Smooth muscle cell (in vitro differentiated cells): ENCODE measurements at regions not wholly inside any gene's neighbourhood (a gene's known extent, or its start where the extent isn't known, plus 50 kb on each side); places are given as distances from the start of the nearest gene placed in this dataset.

Source experiments
- DNase-seq: peaks from one replicate; lab custom pipeline; 2025; ENCODE audit not compliant: unreplicated experiment; lab: John Stamatoyannopoulos, UW
- H2AFZ ChIP-seq: fragments of 200-600 bp; sonication (generic); 2 replicates; pipeline ENCODE4 v1.6.0; 2016; ENCODE audit warnings: antibody characterized with exemption, low read depth, mild to moderate bottlenecking
- H3F3A ChIP-seq: fragments of 200-600 bp; sonication (generic); 2 replicates; pipeline ENCODE4 v1.6.0; 2017; ENCODE audit warnings: antibody characterized with exemption, low read depth
- H3K27ac ChIP-seq: fragments of 200-600 bp; sonication (generic); 2 replicates; pipeline ENCODE4 v1.5.1; 2016; ENCODE audit warnings: low read depth, mild to moderate bottlenecking
- H3K27me3 ChIP-seq: fragments of 200-600 bp; sonication (generic); 2 replicates; pipeline ENCODE4 v1.6.1; 2016; ENCODE audit warnings: low read depth, mild to moderate bottlenecking
- H3K36me3 ChIP-seq: fragments of 200-600 bp; sonication (generic); 2 replicates; pipeline ENCODE4 v1.5.1; 2016; ENCODE audit warnings: low read depth
- H3K4me1 ChIP-seq: fragments of 200-600 bp; sonication (generic); 2 replicates; pipeline ENCODE4 v1.5.1; 2016; ENCODE audit warnings: low read depth
- H3K4me2 ChIP-seq: fragments of 200-600 bp; sonication (generic); 2 replicates; pipeline ENCODE4 v1.6.0; 2016; ENCODE audit warnings: mild to moderate bottlenecking
- H3K4me3 ChIP-seq: fragments of 200-600 bp; sonication (generic); 2 replicates; pipeline ENCODE4 v1.5.1; 2016; ENCODE audit warnings: mild to moderate bottlenecking
- H3K79me2 ChIP-seq: fragments of 200-600 bp; sonication (generic); 2 replicates; pipeline ENCODE4 v1.6.0; 2016; ENCODE audit warnings: low read depth, mild to moderate bottlenecking
- H3K9ac ChIP-seq: fragments of 200-600 bp; sonication (generic); 2 replicates; pipeline ENCODE4 v1.6.0; 2016; ENCODE audit warnings: low read depth
- H3K9me3 ChIP-seq: fragments of 200-600 bp; sonication (generic); replicated peaks from 2 replicates; pipeline ENCODE4 v1.5.1; 2016; ENCODE audit warnings: low read depth
- H4K20me1 ChIP-seq: fragments of 200-600 bp; sonication (generic); 2 replicates; pipeline ENCODE4 v1.6.0; 2016; ENCODE audit warnings: low read depth
- WGBS: methylation state at CpG from one replicate; pipeline ENCODE4 v1.1.7; 2016; ENCODE audit warnings: low lambda C conversion rate; 5-methylcytosine and 5-hydroxymethylcytosine counted together
- TF ChIP-seq, protein P1 (sequence below): fragments of 200-600 bp; sonication (generic); IDR thresholded peaks from 2 replicates; pipeline ENCODE4 v1.5.1; 2017; ENCODE audit warnings: borderline replicate concordance, mild to moderate bottlenecking, antibody characterized with exemption; ENCODE audit not compliant: insufficient read depth, poor library complexity, severe bottlenecking

DNA sequence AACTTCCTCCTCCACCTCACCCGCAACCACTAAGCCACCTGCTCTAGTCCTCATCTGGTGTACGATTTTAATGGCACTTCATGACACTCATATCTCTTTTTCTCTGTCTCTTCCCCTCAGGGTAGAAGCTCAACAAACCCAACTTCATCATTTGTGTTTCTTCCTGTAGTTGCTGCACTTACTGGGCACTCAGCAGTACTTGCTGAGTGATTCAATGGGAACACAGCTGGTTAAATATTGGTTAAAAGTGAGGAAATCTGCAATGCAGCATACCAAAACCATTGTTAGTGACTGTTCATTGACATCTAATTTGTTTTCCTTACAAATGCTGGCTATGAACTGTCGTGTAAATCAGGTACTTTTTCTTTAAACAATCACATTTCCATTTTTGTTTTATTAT is 541.1 kb upstream of the PRMT6 start:
- TF ChIP-seq, protein P1, sequence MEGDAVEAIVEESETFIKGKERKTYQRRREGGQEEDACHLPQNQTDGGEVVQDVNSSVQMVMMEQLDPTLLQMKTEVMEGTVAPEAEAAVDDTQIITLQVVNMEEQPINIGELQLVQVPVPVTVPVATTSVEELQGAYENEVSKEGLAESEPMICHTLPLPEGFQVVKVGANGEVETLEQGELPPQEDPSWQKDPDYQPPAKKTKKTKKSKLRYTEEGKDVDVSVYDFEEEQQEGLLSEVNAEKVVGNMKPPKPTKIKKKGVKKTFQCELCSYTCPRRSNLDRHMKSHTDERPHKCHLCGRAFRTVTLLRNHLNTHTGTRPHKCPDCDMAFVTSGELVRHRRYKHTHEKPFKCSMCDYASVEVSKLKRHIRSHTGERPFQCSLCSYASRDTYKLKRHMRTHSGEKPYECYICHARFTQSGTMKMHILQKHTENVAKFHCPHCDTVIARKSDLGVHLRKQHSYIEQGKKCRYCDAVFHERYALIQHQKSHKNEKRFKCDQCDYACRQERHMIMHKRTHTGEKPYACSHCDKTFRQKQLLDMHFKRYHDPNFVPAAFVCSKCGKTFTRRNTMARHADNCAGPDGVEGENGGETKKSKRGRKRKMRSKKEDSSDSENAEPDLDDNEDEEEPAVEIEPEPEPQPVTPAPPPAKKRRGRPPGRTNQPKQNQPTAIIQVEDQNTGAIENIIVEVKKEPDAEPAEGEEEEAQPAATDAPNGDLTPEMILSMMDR: no peak
- DNase-seq: no peak
- WGBS: 75% methylated on average over 3 of the region's 3 CpGs

DNA sequence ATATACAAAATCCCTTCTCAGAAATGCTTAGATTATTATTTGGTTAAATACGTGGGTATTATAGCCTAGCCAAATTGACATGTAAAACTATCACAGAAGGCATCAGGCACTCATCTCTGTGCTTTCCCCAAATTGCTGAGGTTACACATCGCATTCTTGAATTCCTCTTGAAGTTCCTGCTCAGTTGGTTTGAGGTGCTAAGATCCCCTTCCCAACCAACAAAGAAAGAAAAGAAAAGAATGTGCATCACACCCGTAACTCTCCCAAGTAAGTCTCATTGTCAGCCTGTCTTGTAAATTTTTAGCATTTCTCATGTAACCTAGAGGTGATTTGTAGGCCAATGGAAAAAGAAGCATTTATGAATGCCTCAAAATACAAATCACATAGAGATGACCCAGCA is 539.2 kb upstream of the PRMT6 start:
- Histone ChIP-seq H3K79me2 (no peaks in the 10 kb centered on the region), H3F3A (no peaks in the 10 kb centered on the region), H3K27me3 (no peaks in the 10 kb centered on the region), H2AFZ (no peak overlapping the region), H3K27ac (no peak overlapping the region), H4K20me1 (no peaks in the 10 kb centered on the region), H3K36me3 (no peaks in the 10 kb centered on the region), H3K4me2 (no peak overlapping the region), H3K9ac (no peak overlapping the region), H3K4me1 (no peaks in the 10 kb centered on the region), H3K4me3 (no peak overlapping the region), H3K9me3 (no peaks in the 10 kb centered on the region)
- TF ChIP-seq, protein P1: no peak
- WGBS: 86% methylated on average over 3 of the region's 3 CpGs
- no peak for DNase-seq

More for the DNA sequence above, 541.1 kb upstream of the PRMT6 start:
- H3K27me3 ChIP-seq: no peaks in the 10 kb centered on the region
- no peak overlapping the region for H3K27ac ChIP-seq
- no peak overlapping the region for H3K4me2 ChIP-seq
- H3K36me3 ChIP-seq: no peaks in the 10 kb centered on the region
- no peaks in the 10 kb centered on the region for H3K79me2 ChIP-seq
- no peaks in the 10 kb centered on the region for H3K9me3 ChIP-seq
- H3K9ac ChIP-seq: no peak overlapping the region
- H3K4me3 ChIP-seq: no peak overlapping the region
- H2AFZ ChIP-seq: no peak overlapping the region
- H4K20me1 ChIP-seq: no peaks in the 10 kb centered on the region
- no peaks in the 10 kb centered on the region for H3K4me1 ChIP-seq
- no peaks in the 10 kb centered on the region for H3F3A ChIP-seq

DNA sequence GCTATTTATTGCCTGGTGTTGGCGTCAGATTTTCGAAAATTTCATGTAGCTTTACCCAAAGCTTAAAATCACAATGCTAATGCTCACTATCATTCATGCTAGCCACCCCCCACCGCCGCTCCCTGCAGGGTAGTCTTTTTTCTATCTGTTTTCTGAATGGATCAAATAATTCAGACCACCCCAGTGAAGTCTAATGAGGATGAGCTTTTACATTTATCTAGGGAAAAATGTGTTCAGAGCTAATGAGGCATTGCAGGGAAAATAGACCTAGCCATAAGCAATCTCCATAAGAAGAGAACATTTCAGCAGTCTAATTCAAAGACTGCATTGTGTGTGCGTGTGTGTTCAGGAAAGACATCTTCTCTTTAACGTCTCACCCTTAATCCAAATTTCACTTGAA is 533.0 kb upstream of the PRMT6 start:
- no peak overlapping the region for H2AFZ ChIP-seq
- no peak overlapping the region for H3K4me2 ChIP-seq
- H3K27ac ChIP-seq: peak overlapping the region; percentile 90
- 53% methylated on average over 6 of the region's 6 CpGs for WGBS
- DNase-seq: no peak
- H3K4me1 ChIP-seq: peaks cover 9% of the 10 kb centered on the region
- TF ChIP-seq, protein P1: no peak
- H4K20me1 ChIP-seq: no peaks in the 10 kb centered on the region
- H3K27me3 ChIP-seq: no peaks in the 10 kb centered on the region
- no peaks in the 10 kb centered on the region for H3K36me3 ChIP-seq
- no peak overlapping the region for H3K4me3 ChIP-seq
- H3F3A ChIP-seq: peaks cover 4% of the 10 kb centered on the region
- no peaks in the 10 kb centered on the region for H3K79me2 ChIP-seq
- H3K9ac ChIP-seq: no peak overlapping the region
- H3K9me3 ChIP-seq: no peaks in the 10 kb centered on the region

DNA sequence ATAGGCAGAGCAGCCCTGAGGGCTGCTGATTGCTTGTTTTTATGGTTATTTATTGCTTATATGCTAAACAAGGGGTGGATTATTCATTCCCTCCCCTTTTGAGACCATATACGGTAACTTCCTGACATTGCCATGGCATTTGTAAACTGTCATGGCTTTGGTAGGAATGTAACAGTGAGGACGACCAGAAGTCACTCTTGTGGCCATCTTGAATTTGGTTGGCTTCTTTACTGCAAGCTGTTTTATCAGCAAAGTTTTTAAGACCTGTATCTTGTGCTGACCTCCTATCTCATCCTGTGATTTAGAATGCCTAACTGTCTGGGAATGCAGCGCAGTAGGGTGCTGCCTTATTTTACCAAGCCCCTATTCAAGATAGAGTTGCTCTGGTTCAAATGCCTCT is 531.8 kb upstream of the PRMT6 start:
- Histone ChIP-seq H3K27me3 (no peaks in the 10 kb centered on the region), H3K36me3 (no peaks in the 10 kb centered on the region), H3K4me1 (peaks cover 9% of the 10 kb centered on the region), H2AFZ (peak overlapping the region; percentile 73), H3F3A (peaks cover 4% of the 10 kb centered on the region), H3K79me2 (no peaks in the 10 kb centered on the region), H4K20me1 (no peaks in the 10 kb centered on the region), H3K4me2 (peak overlapping the region; percentile 77), H3K4me3 (peak overlapping the region; percentile 36), H3K27ac (peak overlapping the region; percentile 90), H3K9ac (peak overlapping the region; percentile 67), H3K9me3 (no peaks in the 10 kb centered on the region)
- TF ChIP-seq, protein P1: no peak
- 47% methylated on average over 3 of the region's 3 CpGs for WGBS
- DNase-seq: no peak
